ENCODE measurements at regions not wholly inside any gene's neighbourhood (a gene's known extent, or its start where the extent isn't known, plus 50 kb on each side); places are given as distances from the start of the nearest gene placed in this dataset.
"Not testable (repeated sequence)": the region's sequence is repeated elsewhere in the genome, so short reads cannot be mapped to it uniquely, and the experiment has no call there.

DNA sequence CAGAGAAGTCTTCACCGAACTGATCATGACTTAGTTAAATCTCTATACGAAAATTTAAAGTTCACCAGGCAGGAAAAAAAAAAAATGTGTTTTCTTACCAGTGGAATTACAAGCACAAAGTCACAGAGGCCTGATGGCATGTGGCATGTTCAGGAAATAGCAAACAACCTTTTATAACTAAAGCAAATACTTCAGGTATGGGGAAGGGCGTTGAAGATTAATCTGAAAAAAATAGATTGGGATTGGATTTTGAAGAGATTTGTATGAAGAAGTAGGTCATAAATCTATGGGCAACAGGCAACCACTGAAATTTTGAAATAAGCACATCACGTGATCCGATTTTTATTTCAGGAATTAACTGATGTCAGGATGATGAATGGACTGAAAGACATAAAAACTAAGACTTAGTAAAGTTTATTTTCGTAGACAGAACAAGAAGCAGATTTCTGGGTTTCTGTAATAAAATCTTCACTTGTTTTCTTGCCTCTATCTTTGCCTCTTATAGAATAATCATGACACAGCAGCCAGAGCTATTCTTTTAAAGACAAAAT is 295.9 kb upstream of the ADGRL4 start:
- no peak for DNase-seq

DNA sequence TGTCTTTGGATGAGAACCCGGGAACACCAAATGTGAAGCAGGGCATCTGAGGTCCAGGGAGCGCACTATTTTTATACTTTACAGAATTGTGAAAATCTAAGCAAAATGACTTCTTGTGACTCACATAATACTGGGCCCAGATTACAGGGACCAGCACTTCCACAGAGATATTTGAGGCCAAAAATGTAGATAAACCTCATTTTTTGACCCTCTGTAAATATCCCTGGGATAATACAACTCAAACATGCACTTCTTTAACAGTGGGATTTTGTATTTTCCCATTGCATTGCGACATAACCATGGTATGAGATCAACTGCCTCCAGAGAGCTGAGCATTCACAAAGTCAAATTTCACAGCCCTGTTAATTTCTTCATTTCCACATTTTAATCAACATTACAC is 289.4 kb upstream of the ADGRL4 start:
- DNase-seq: no peak

DNA sequence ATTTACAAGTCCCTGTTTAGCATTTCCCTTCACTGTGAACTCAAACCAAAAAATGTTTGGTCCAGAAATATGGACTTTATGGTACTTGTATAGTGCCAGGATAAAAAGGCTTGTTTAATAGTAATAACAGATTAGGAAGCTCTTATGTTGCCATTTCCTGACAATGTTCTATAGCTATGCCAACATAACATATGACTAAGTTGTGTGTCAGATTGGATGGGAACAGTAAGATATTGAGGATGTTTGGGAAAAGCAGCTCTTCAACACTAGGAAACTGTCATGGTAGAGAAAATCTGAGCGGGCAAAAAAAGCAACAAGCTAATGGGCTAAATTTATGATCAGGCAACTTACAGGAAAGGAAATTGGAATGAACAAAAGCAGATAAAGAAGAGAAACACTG is 287.1 kb upstream of the ADGRL4 start:
- no peak for DNase-seq

DNA sequence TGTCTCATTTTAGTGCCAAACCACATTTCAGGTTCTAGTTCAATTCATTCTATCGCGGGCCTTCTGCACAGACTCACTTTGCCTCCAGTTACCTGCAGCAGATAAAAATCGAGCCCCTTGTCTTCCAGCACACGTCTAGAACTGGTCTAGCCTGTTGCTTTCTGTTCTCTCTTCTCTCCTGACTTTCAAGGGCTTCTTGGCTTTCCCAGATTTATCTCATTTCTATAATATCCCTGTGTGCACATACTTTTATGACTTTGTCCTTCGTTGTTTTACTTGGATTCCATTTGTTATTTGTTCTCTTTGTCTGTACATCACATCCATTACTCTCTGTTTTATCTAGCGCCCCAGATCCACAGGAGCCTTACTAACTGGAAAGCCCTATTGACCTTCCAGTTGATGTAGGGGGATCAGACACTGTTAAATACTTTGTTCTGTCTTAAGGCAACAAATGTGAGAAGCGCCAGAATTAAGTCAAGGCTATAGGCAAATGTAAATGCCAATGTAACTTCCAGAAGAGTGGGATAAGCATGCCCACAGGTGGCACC is 284.5 kb upstream of the ADGRL4 start:
- no peak for DNase-seq

DNA sequence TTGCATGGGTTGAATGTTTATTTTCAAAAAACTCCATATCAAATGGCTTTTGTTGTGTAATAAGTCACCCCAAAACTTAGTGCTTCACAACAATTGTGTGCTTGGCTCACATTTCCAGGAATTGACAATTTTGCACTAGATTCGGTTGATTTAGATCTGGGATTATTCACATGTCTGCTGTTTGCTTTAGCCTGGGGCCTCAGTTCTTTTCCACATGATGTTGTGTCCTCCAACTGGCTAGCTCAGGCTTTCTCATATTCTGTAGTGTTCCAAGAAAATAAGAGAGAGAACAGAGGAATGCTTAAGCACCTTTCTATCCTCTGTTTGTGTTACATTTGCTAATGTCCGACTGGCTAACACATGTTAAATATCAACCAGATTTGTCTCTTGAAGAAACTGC is 281.5 kb upstream of the ADGRL4 start:
- no peak for DNase-seq

DNA sequence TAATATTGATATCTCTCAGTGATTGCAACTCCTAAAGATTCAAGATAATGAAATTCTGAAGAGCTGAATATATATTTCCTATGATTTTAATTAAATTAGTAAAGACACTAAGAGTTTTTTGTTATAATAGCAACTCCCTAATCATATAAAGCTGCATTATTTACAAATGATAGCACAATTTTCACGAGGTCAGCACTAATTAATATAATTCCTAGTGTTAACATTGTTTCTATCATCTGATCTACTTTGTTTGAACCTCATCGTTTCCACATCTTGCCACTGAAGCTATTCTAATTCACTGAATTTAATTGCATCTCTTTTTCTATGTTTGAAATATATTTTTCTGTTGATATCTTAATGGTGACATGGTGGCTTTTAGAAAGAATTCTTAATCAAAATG is 279.1 kb upstream of the ADGRL4 start:
- no peak for DNase-seq

DNA sequence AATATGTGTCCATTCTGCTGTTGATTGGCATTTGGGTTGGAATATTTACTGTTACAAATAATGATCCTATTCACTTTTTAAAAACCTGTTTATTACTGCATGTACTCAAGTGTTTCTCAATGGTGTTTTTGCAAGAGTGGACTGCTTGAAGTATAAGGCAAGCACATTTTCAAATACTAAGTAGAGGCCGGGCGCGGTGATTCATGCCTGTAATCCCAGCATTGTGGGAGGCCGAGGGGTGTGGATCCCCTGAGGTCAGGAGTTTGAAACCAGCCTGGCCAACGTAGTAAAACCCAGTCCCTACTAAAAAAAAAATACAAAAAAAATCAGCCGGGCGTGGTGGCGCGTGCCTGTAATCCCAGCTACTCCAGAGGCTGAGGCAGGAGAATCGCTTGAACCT is 276.9 kb upstream of the ADGRL4 start:
- no peak for DNase-seq

DNA sequence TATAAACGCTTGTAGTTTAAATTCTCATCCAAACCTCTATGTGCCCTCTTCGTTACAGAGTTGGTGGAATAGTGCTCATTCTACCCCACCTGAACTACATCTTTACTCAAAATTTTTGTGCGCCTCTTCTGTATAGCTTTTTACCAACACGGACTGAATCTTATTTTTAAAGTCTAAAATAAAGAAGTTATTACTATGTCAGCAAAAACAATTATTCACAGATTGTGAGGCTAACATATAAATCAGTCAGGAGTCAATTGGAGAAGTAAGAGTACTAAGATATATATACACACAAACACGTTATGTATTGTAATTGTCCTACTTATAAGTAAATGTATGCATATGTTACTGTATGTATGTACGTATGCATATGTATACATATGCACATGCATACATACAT is 274.9 kb upstream of the ADGRL4 start:
- DNase-seq: no peak

DNA sequence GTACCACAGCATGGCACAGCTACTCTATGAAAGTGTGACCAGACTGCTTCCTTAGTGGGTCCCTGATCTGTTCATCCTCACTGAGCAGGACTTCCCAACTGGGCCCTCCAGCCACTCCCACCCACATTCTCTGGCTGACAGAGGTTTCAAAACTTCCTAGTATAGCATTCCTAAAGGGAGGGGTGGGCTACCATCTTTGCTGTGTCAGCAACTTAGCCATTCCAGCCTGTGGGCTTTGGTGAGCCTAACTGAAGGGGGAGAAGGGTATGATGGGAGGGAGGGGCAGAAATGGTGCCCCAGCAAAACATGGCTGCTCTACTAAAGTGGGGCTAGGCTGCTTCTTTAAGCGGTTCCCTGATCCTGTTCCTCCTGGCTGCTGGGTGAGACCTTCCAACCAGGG is 265.2 kb upstream of the ADGRL4 start:
- DNase-seq: no peak

DNA sequence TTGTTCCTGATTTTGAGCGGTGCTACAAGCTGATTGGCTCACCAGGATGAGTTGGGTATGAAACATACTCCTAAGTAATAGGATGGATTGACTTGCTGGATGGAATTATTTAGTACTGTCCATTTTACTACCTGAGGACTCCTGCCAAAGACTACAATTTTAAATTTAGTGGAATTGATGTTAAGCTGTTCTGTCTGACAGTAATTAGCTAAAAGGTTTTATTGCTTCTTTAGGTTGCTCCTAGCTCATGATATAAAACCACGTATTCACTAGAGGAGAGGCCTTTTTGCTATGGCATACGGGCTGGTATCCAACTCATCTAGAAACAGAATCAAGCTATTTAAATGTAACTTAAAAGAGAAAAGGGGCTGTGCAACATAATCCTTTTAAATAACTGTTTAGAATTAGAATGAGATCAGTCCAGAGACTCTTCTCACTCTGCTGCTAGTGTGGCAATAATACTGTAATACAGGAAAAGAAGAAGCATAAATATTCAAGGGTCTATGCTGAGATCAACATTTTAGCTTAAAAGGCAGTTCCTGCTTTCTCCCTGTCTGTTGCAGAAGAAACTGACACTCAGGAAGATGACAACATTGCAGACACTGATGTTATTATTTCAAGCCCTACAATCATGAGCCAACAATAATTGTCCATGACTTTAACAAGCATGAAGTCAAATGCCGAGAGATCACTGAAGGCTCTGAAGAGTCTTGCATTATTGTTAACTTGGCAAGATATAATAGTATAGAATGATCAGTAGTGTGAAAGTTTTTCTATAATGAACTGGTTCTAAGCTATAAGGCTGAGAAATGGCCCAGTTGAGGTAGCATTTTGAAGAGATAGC is 258.7 kb upstream of the ADGRL4 start:
- no peak for DNase-seq

DNA sequence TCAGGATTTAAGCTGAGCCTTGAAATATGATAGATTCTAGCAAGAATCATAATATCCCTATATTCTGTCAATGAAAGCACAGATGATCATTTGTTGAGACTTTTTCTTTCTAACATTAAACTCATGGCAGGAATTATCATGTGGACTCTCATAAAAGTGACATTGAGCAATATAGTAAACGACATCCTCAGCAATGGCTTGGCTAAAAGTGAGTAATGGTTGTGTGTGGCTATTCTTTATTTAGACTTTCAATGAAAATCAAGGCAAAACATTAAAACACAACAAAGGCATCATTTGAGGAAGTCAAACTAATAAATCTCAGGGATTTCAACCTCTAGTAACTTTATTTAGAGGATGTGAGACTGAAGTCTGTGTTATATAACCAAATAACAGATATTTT is 257.8 kb upstream of the ADGRL4 start:
- DNase-seq: no peak

DNA sequence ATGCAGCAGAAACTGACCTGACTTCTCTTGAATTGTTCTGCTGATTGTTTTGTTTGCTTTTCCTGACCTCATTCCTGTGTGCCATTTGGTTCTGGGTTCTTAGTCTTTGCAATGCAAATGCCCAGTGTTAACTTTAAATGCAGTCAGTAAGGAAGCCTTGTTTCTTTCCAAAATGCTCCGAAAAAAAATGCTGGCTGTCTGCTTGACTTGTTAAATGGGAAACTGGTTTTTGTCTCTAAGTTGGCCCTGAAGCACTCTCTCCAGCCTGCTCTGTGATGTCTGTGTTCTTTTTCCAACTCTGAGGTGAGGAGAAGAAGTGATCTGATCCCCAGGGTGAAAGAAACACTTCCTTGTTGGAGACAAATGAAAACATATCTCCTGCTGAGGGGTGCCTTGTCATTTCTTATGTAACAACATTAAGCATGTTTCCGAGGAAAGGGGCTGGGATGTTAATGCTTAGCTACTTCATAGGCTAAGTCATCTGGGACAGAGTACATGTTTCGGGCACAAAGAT is 256.3 kb upstream of the ADGRL4 start:
- no peak for DNase-seq

DNA sequence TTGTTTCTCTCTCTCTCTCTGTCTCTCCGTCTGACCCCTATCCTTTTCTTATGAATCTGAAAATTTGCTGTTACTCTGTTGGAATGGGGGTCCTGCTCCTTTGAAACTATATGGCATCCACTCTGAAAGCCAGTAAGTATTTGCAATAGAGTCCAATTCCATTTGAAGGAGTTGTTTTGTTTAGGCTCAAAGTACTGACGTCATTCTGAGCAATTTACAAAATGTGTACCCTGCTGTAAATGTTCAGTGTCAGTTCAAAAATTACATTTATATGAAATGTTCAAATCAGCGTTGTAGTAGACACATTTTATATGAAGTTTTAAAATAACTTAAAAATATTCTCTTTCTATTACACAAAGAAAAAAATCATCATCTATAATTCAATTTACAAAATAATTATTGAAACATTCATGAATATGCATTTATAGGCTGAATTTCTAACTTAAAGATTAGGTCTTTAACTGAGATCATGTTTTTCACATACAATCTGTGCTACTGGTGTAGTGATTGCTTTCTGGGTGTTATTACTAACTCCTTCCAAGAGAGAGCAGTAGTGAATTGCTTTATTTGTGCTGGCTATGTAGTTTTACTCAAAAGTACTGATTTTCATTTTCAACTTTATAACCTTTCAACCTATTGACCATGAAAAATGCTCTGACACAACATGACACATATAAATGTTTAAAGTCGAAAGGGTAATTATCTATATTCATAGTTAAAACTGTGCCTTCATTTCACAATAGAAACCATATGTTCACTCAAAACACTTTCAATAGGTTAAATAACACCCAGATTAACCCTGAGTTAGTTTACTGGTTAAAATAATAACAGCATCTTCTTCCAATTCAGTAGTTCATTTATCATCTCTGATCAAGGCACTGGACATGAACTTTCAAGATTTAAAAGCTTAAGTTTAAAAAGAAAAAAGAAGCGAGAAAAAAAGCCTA is 253.1 kb upstream of the ADGRL4 start:
- no peak for DNase-seq

DNA sequence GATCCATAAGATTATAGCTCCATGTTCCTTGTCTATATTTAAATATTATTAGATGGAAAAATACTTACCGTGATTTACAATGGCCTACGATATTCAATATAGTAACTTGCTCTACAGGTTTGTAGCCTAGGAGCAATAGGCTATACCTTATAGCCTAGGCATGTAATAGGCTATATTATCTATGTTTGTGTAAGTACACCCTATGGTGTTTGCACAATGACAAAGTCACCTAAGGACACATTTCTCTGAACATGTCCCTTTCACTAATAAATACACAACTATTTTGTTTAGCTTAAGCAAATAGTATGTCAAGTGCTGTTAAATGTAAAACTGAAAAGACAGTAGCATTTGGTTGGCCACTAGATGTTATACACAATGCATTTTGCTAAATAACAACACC is 248.9 kb upstream of the ADGRL4 start:
- no peak for DNase-seq

DNA sequence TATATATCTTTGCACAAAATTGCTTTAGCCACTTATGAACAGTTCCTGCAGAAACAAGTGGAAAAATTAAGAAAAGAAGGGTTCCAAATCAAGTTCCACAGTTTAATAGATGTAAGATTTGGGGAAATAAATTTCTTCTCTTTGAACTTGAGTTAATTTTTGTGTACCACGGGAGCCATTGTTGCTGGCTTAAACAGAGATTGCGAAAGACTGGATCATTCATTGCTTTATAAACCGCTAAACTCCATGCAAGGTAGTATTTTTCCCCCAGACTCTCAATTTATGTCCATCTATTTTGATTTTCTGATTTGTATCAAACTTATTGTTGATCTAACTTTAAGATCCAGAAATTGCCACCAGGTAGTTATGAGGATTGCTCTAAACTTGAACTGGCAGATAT is 246.1 kb upstream of the ADGRL4 start:
- DNase-seq: no peak

DNA sequence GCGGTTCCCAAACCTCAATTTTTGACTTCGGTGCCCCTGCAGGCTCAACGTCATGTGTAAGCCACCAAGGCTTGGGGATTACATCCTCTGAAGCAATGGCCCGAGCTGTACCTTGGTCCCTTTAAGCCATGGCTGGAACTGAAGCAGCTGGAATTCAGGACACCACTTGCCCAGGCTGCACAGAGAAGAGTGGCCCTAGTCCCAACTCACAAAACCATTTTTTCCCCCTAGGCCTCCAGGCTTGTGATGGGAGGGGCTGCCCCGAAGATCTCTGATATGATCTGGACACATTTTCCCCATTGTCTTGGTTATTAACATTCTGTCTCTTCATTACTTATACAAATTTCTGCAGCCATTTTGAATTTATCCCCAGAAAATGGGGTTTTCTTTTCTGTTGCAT is 233.3 kb upstream of the ADGRL4 start:
- DNase-seq: no peak

DNA sequence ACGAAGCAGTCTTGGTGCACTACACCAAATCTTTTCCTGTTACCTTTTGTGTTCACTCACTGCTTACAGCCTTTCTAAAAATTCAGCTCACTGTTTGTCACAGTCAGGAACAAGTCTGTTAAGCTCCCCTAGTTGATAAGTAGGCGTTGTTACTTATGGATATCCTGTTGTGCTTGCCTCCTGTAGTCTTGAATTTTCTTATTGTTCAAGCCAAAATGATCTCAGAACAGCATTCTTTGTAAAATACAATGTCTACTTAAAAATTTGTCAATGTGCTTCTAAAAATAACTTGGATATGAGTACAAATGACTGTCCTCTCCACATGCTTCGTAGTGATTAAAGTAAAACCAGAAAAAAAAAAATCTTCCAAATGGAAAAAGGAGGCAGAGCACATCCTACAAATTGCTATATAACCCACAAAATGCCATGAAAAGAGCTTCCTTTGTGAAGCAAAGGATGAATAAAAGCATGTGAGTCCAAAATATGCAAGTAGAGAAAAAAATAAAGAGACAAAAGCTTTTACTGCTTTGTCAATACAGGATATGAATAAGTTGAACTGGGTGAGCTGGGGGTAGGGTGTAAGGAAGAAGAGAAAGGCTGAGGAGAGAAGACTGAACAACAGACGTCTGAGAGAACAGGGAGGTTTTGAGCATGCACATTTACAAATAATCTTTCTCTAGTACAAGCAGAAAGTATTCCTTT is 228.9 kb upstream of the ADGRL4 start:
- no peak for DNase-seq

DNA sequence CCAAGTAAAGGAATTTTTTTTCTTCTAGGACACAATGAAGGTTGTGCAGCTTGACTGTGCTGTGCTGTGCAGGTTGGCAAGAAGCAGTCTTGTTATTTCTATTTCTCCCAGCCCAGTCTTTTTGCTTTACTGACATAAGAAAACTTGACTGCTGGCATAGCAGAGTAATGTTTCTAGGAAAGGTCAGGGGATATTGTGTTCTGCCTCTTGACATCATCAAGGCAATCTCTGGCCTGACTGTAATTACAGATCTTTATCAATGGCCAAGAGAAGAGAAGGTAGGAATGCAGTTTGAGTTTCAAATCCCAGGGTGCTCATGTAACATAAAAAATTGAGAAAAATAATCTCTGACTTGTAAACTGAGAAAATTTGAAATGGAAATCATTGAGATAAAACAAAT is 226.3 kb upstream of the ADGRL4 start:
- no peak for DNase-seq

DNA sequence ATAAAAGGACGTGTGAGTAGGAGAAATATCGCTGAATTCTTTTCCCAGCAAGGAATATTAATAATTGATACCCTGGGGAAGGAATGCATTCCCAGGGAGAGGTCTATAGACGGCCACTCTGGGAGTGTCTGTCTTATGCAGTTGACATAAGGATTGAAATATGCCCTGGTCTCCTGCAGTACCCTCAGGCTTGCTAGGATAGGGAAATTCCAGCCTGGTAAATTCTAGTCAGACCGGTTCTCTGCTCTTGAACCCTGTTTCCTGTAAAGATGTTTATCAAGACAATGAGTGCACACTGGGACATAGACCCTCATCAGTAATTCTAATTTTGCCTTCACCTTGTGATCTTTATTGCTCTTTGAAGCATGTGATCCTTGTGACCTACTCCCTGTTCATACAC is 224.2 kb upstream of the ADGRL4 start:
- not testable (repeated sequence) for DNase-seq

DNA sequence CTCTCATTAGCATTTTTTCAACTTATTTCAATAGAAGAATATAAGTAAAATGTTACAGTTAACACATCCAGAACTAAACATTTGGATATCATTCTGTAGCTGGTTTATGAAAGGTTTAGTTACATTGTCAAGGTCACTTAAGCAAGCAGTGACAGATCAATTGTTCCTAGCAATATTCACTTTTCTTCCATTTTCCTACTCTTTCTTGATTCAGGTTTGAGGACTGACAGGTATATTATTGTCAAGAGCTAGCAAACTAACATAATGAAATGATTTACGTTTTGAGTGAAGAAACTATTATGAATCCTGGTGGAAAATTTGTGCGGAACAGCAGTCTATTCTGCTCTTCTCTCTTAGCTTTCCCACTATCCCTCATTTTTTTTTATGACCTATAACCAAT is 220.4 kb upstream of the ADGRL4 start:
- DNase-seq: no peak

DNA sequence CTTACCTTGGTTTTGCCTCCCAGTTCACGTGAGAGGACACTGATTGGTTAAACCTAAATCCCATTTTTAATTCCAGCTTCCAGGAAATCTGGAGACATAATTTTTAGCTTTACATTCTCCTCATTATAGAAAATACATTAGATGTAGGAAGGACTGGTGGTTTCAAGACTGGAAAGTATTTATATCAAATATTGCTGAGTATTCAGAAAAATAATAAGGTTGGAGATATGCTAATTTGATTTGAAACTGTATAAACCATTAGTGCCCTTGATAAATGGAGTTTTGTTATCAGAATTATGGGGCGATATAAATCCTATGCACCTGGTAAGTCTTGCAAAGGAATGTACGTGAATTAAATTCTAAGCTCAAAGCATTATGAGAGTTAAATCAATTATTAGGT is 218.0 kb upstream of the ADGRL4 start:
- DNase-seq: no peak

DNA sequence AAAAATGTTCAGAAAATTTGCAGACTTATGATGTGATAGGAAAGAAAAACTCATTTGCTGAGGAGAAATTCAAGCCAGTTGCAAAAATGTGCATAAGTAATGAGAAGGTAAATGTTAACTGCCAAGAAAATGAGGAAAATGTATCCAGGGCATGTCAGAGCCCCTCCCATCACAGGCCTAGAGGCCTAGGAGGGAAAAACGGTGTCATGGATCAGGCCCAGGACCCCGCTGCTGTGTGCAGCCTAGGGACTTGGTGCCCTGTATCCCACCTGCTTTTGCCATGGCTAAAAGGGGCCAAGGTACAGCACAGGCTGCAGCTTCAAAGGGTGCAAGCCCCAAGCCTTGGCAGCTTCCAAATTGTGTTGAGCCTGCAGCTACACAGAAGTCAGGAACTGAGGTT is 214.0 kb upstream of the ADGRL4 start:
- DNase-seq: no peak

DNA sequence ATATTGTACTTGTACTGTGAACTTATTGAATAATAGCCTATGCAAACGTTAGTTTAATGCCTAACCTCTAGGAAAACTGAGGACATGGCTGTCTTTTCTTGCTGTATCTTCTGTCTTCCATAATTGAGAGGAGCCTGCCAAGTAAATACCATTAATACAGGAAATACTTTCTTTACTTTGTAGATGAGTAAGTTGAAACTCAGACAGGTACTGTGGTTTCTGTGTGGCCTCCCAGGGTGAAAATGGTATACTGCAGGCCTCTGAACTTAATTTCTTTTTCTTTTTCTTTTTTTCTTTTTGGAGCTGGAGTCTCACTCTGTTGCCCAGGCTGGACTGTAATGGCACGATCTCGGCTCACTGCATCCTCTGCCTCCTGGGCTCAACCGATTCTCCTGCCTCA is 208.8 kb upstream of the ADGRL4 start:
- DNase-seq: no peak

Measured in NCI-H1436 treated with DMSO at 0.1 percent for 48 hours (cell line).